Naive thymus-derived CD4-positive, alpha-beta T cell (primary cell): ENCODE measurements at regions not wholly inside any gene's neighbourhood (a gene's known extent, or its start where the extent isn't known, plus 50 kb on each side); places are given as distances from the start of the nearest gene placed in this dataset.

Source experiments
- ATAC-seq: fragments of 150-1000 bp; cut with Tn5 transposase; 2 replicates; pipeline ENCODE4 v1.10.0; 2021; ENCODE audit warnings: mild to moderate bottlenecking, moderate library complexity
- CTCF ChIA-PET: fragments of 350-600 bp; sonication (Branson Sonifier 250); formaldehyde crosslinking; loops from one replicate; lab custom pipeline; 2021; ENCODE audit warnings: antibody characterized with exemption; lab: Charles Lee
- POLR2A ChIA-PET: fragments of 350-600 bp; sonication (Branson Sonifier 250); formaldehyde crosslinking; loops from one replicate; lab custom pipeline; 2021; ENCODE audit warnings: antibody characterized with exemption, inconsistent platforms; lab: Charles Lee
- DNase-seq, 9 donors: peaks; one replicate each; pipeline versions ENCODE4 v3.0.0 to v3.0.0-alpha.2; 2020 to 2022; ENCODE audit warnings: mixed read lengths in 1 of 9
- H3K27ac ChIP-seq: one replicate; pipeline ENCODE4 v1.7.0; 2013; ENCODE audit warnings: mild to moderate bottlenecking, low read depth, low read length, moderate library complexity
- H3K27me3 ChIP-seq, 2 donors: one replicate each; pipeline ENCODE4 v1.7.0; 2013; ENCODE audit warnings: low read length in 2 of 2, mild to moderate bottlenecking in 2 of 2, moderate library complexity in 2 of 2; ENCODE audit not compliant: control insufficient read depth in 2 of 2, insufficient read depth in 2 of 2
- H3K36me3 ChIP-seq, 3 experiments: 1 replicate in 2 of 3; 2 replicates in 1 of 3; pipeline ENCODE4 v1.7.0; 2013; ENCODE audit warnings: low read length in 3 of 3, mild to moderate bottlenecking in 3 of 3, moderate library complexity in 1 of 3; ENCODE audit not compliant: insufficient read depth in 3 of 3, control insufficient read depth in 2 of 3
- H3K4me1 ChIP-seq, 2 donors: one replicate each; pipeline ENCODE4 v1.7.0; 2013; ENCODE audit warnings: low read length in 2 of 2, mild to moderate bottlenecking in 2 of 2, moderate library complexity in 1 of 2; ENCODE audit not compliant: control insufficient read depth in 2 of 2, insufficient read depth in 2 of 2
- H3K4me3 ChIP-seq: 2 replicates; pipeline ENCODE4 v1.7.0; 2013; ENCODE audit warnings: mild to moderate bottlenecking, low read length
- H3K9me3 ChIP-seq, 3 experiments: 1 replicate in 2 of 3; 2 replicates in 1 of 3; pipeline ENCODE4 v1.7.0; 2013; ENCODE audit warnings: low read length in 3 of 3; ENCODE audit not compliant: control insufficient read depth in 2 of 3
- H3K27ac Mint-ChIP-seq, 9 donors: one replicate each; pipeline ENCODE4 v1.8.0; 2020 to 2022; ENCODE audit warnings: mixed read lengths in 9 of 9, mild to moderate bottlenecking in 8 of 9, moderate library complexity in 5 of 9, inconsistent platforms in 2 of 9
- H3K27me3 Mint-ChIP-seq, 5 donors: one replicate each; pipeline ENCODE4 v1.8.0; 2021 to 2022; ENCODE audit warnings: mixed read lengths in 5 of 5, mild to moderate bottlenecking in 1 of 5
- H3K36me3 Mint-ChIP-seq, 5 donors: one replicate each; pipeline ENCODE4 v1.8.0; 2020 to 2022; ENCODE audit warnings: mixed read lengths in 5 of 5, mild to moderate bottlenecking in 3 of 5, inconsistent platforms in 1 of 5
- H3K4me1 Mint-ChIP-seq, 7 donors: one replicate each; pipeline ENCODE4 v1.8.0; 2020 to 2022; ENCODE audit warnings: mixed read lengths in 7 of 7, mild to moderate bottlenecking in 3 of 7, inconsistent platforms in 1 of 7
- H3K4me3 Mint-ChIP-seq, 10 donors: one replicate each; pipeline ENCODE4 v1.8.0; 2020 to 2022; ENCODE audit warnings: mild to moderate bottlenecking in 10 of 10, mixed read lengths in 10 of 10, moderate library complexity in 6 of 10, inconsistent platforms in 2 of 10
- H3K9me3 Mint-ChIP-seq, 11 donors: one replicate each; pipeline ENCODE4 v1.8.0; 2020 to 2022; ENCODE audit warnings: mixed read lengths in 11 of 11, mild to moderate bottlenecking in 4 of 11, inconsistent platforms in 1 of 11, moderate library complexity in 1 of 11
- intact Hi-C, 2 donors: fragments of 100-400 bp; cut with micrococcal nuclease; formaldehyde crosslinking; loops; one replicate each; pipeline ENCODE4 v1.15.1; 2023

- H3K9me3 ChIP-seq, result no peaks in the 10 kb centered on the region
- no peak overlapping the region for H3K27ac ChIP-seq
- H3K4me1 ChIP-seq, result no peaks in the 10 kb centered on the region
- Mint-ChIP-seq H3K27me3 (no peaks in the 10 kb centered on the region), H3K4me3 (no peak overlapping the region), H3K36me3 (no peaks in the 10 kb centered on the region), H3K27ac (no peak overlapping the region), H3K9me3 (peaks cover 0 to 2% (median 0%) of the 10 kb centered on the region in 11 donors), H3K4me1 (no peaks in the 10 kb centered on the region)
- H3K27me3 ChIP-seq, result no peaks in the 10 kb centered on the region
- no peaks in the 10 kb centered on the region for H3K36me3 ChIP-seq
- H3K4me3 ChIP-seq, result no peak overlapping the region
- CTCF ChIA-PET, result interaction anchor here (0.7 kb wide), 1 partner anchor 844 kb away, joined by 3 read pairs; no protein-coding TSS in a partner anchor
- DNase-seq, result no peak
- POLR2A ChIA-PET, result no interaction called here
- peak; percentile 57 for ATAC-seq
- intact Hi-C loops, result no loop called here
These were observed 454.8 kb downstream of the AEBP2 start for GRCh38 chr12:19894050-19894449.

GRCh38 chr12:19894803-19895202 is 455.5 kb downstream of the AEBP2 start:
- ChIA-PET POLR2A (no interaction called here), CTCF (interaction anchor here (0.7 kb wide), 2 partner anchors 9 to 844 kb away, joined by 3 read pairs; no protein-coding TSS in a partner anchor)
- Histone ChIP-seq H3K4me3 (no peak overlapping the region), H3K36me3 (no peaks in the 10 kb centered on the region), H3K9me3 (no peaks in the 10 kb centered on the region), H3K4me1 (no peaks in the 10 kb centered on the region), H3K27ac (no peak overlapping the region), H3K27me3 (no peaks in the 10 kb centered on the region)
- DNase-seq (no peak), ATAC-seq (no peak)
- no peak overlapping the region for H3K27ac Mint-ChIP-seq
- peaks cover 0 to 2% (median 0%) of the 10 kb centered on the region in 11 donors for H3K9me3 Mint-ChIP-seq
- no peaks in the 10 kb centered on the region for H3K27me3 Mint-ChIP-seq
- H3K4me3 Mint-ChIP-seq, result no peak overlapping the region
- H3K4me1 Mint-ChIP-seq, result no peaks in the 10 kb centered on the region
- no peaks in the 10 kb centered on the region for H3K36me3 Mint-ChIP-seq
- intact Hi-C loops, result no loop called here

GRCh38 chr12:19895246-19896020 is 456.1 kb downstream of the AEBP2 start:
- POLR2A ChIA-PET, result no interaction called here
- Mint-ChIP-seq H3K4me3 (no peak overlapping the region), H3K4me1 (no peaks in the 10 kb centered on the region), H3K27ac (no peak overlapping the region), H3K36me3 (no peaks in the 10 kb centered on the region), H3K27me3 (no peaks in the 10 kb centered on the region), H3K9me3 (peaks cover 0 to 2% (median 0%) of the 10 kb centered on the region in 11 donors)
- H3K36me3 ChIP-seq, result no peaks in the 10 kb centered on the region
- no peak overlapping the region for H3K4me3 ChIP-seq
- intact Hi-C loops, result no loop called here
- no peaks in the 10 kb centered on the region for H3K4me1 ChIP-seq
- H3K27ac ChIP-seq, result no peak overlapping the region
- H3K9me3 ChIP-seq, result no peaks in the 10 kb centered on the region
- DNase-seq (no peak), ATAC-seq (no peak)
- CTCF ChIA-PET, result interaction anchor here (0.7 kb wide), 1 partner anchor 8 kb away, joined by 3 read pairs; no protein-coding TSS in a partner anchor
- H3K27me3 ChIP-seq, result no peaks in the 10 kb centered on the region

GRCh38 chr12:19896041-19896440 is 456.7 kb downstream of the AEBP2 start:
- Mint-ChIP-seq H3K27ac (no peak overlapping the region), H3K4me1 (no peaks in the 10 kb centered on the region), H3K36me3 (no peaks in the 10 kb centered on the region), H3K9me3 (peaks cover 0 to 2% (median 0%) of the 10 kb centered on the region in 11 donors), H3K4me3 (no peak overlapping the region), H3K27me3 (no peaks in the 10 kb centered on the region)
- Histone ChIP-seq H3K27me3 (no peaks in the 10 kb centered on the region), H3K27ac (no peak overlapping the region), H3K9me3 (no peaks in the 10 kb centered on the region), H3K4me1 (no peaks in the 10 kb centered on the region), H3K4me3 (no peak overlapping the region), H3K36me3 (no peaks in the 10 kb centered on the region)
- DNase-seq, result no peak
- CTCF ChIA-PET, result no interaction called here
- POLR2A ChIA-PET, result no interaction called here
- intact Hi-C loops, result no loop called here
- ATAC-seq, result no peak

- CTCF ChIA-PET, result no interaction called here
- H3K9me3 Mint-ChIP-seq, result peaks cover 0 to 2% (median 0%) of the 10 kb centered on the region in 11 donors
These were observed 457.2 kb downstream of the AEBP2 start for GRCh38 chr12:19896534-19896933.

GRCh38 chr12:19897900-19898408 is 458.7 kb downstream of the AEBP2 start:
- Mint-ChIP-seq H3K9me3 (peaks cover 0 to 2% (median 0%) of the 10 kb centered on the region in 11 donors), H3K27me3 (no peaks in the 10 kb centered on the region), H3K27ac (no peak overlapping the region), H3K36me3 (no peaks in the 10 kb centered on the region), H3K4me1 (no peaks in the 10 kb centered on the region), H3K4me3 (no peak overlapping the region)
- H3K27me3 ChIP-seq, result no peaks in the 10 kb centered on the region
- POLR2A ChIA-PET, result no interaction called here
- no peak overlapping the region for H3K27ac ChIP-seq
- DNase-seq (no peak), ATAC-seq (no peak)
- H3K4me3 ChIP-seq, result no peak overlapping the region
- no peaks in the 10 kb centered on the region for H3K9me3 ChIP-seq
- H3K36me3 ChIP-seq, result no peaks in the 10 kb centered on the region
- intact Hi-C loops, result no loop called here
- CTCF ChIA-PET, result no interaction called here
- H3K4me1 ChIP-seq, result no peaks in the 10 kb centered on the region

More at GRCh38 chr12:19896534-19896933, 457.2 kb downstream of the AEBP2 start:
- H3K36me3 ChIP-seq, result no peaks in the 10 kb centered on the region
- POLR2A ChIA-PET, result no interaction called here
- no peaks in the 10 kb centered on the region for H3K36me3 Mint-ChIP-seq
- no peak overlapping the region for H3K27ac ChIP-seq
- H3K4me3 ChIP-seq, result no peak overlapping the region
- no peaks in the 10 kb centered on the region for H3K27me3 ChIP-seq
- intact Hi-C loops, result no loop called here
- ATAC-seq, result no peak
- H3K4me3 Mint-ChIP-seq, result no peak overlapping the region
- H3K4me1 ChIP-seq, result no peaks in the 10 kb centered on the region
- no peaks in the 10 kb centered on the region for H3K4me1 Mint-ChIP-seq
- H3K9me3 ChIP-seq, result no peaks in the 10 kb centered on the region
- no peaks in the 10 kb centered on the region for H3K27me3 Mint-ChIP-seq
- no peak overlapping the region for H3K27ac Mint-ChIP-seq
- DNase-seq, result no peak

- Mint-ChIP-seq H3K9me3 (peaks cover 0 to 4% (median 0%) of the 10 kb centered on the region in 11 donors), H3K27me3 (no peaks in the 10 kb centered on the region), H3K36me3 (no peaks in the 10 kb centered on the region), H3K27ac (no peak overlapping the region), H3K4me3 (no peak overlapping the region), H3K4me1 (no peaks in the 10 kb centered on the region)
- ATAC-seq (no peak), DNase-seq (no peak)
- H3K9me3 ChIP-seq, result no peaks in the 10 kb centered on the region
- CTCF ChIA-PET, result no interaction called here
- intact Hi-C loops, result no loop called here
- no peak overlapping the region for H3K4me3 ChIP-seq
- H3K36me3 ChIP-seq, result no peaks in the 10 kb centered on the region
- H3K27ac ChIP-seq, result no peak overlapping the region
- no peaks in the 10 kb centered on the region for H3K27me3 ChIP-seq
- POLR2A ChIA-PET, result no interaction called here
- H3K4me1 ChIP-seq, result no peaks in the 10 kb centered on the region
These were observed 462.5 kb downstream of the AEBP2 start for GRCh38 chr12:19901841-19902240.
